Caco-2 (cell line): ENCODE measurements at regions not wholly inside any gene's neighbourhood (a gene's known extent, or its start where the extent isn't known, plus 50 kb on each side); places are given as distances from the start of the nearest gene placed in this dataset.

ENCODE experiments used
- BruUV-seq: library from RNA; stranded (reverse); fragments of 400-500 nt; replicated peaks from 2 replicates; lab custom pipeline; 2021; lab: Mats Ljungman, UMichigan
- CTCF ChIA-PET: fragments of 300-600 bp; sonication (Branson Sonifier 250); formaldehyde crosslinking; loops from one replicate; lab custom pipeline; 2022; ENCODE audit warnings: antibody characterized with exemption; lab: Charles Lee
- POLR2A ChIA-PET: fragments of 300-600 bp; sonication (Branson Sonifier 250); formaldehyde crosslinking; loops from one replicate; lab custom pipeline; 2022; ENCODE audit warnings: antibody characterized with exemption; lab: Charles Lee
- DNase-seq, 2 experiments: peaks; one replicate each; pipeline versions ENCODE4 v3.0.0 to v3.0.0-alpha.2; 2020 to 2022
- H3K27me3 ChIP-seq: replicated peaks from 2 replicates; pipeline ENCODE4 v1.6.0; 2011; ENCODE audit warnings: low read length; ENCODE audit not compliant: control insufficient read depth, insufficient read depth
- H3K36me3 ChIP-seq: 2 replicates; pipeline ENCODE4 v1.5.1; 2011; ENCODE audit warnings: low read length; ENCODE audit not compliant: control insufficient read depth, insufficient read depth
- H3K4me1 ChIP-seq: fragments of 250-450 bp; sonication (Bioruptor Pico); 2 replicates; pipeline ENCODE4 v1.5.1; 2020; ENCODE audit warnings: mild to moderate bottlenecking
- H3K4me3 ChIP-seq: 2 replicates; pipeline ENCODE4 v1.5.1; 2011; ENCODE audit warnings: low read depth, mild to moderate bottlenecking, control low read depth, low read length
- H3K9me3 ChIP-seq: fragments of 250-450 bp; sonication (Bioruptor Pico); 2 replicates; pipeline ENCODE4 v1.5.1; 2020; ENCODE audit warnings: mild to moderate bottlenecking, moderate library complexity
- H3K27ac Mint-ChIP-seq: one replicate; pipeline ENCODE4 v1.8.0; 2022; ENCODE audit warnings: mixed read lengths; ENCODE audit not compliant: unreplicated experiment
- H3K27me3 Mint-ChIP-seq: one replicate; pipeline ENCODE4 v1.8.0; 2022; ENCODE audit warnings: mixed read lengths; ENCODE audit not compliant: insufficient read depth, unreplicated experiment
- H3K36me3 Mint-ChIP-seq: one replicate; pipeline ENCODE4 v1.8.0; 2022; ENCODE audit warnings: mild to moderate bottlenecking, mixed read lengths; ENCODE audit not compliant: insufficient read depth, unreplicated experiment
- H3K4me1 Mint-ChIP-seq: one replicate; pipeline ENCODE4 v1.8.0; 2022; ENCODE audit warnings: low read depth, mixed read lengths; ENCODE audit not compliant: unreplicated experiment
- H3K4me3 Mint-ChIP-seq: one replicate; pipeline ENCODE4 v1.8.0; 2022; ENCODE audit warnings: mild to moderate bottlenecking, moderate library complexity, mixed read lengths; ENCODE audit not compliant: unreplicated experiment
- H3K9me3 Mint-ChIP-seq: one replicate; pipeline ENCODE4 v1.8.0; 2022; ENCODE audit warnings: mixed read lengths; ENCODE audit not compliant: unreplicated experiment
- CTCF ChIP-seq, 2 experiments: fragments of 200-600 bp in 1 of 2; IDR thresholded peaks; 1 replicate in 1 of 2; 2 replicates in 1 of 2; pipeline versions ENCODE4 v1.5.1 to v1.8.0; 2011 to 2022; ENCODE audit warnings: antibody characterized with exemption in 1 of 2, control low read depth in 1 of 2, inconsistent platforms in 1 of 2, low read depth in 1 of 2, low read length in 1 of 2, mild to moderate bottlenecking in 1 of 2, moderate library complexity in 1 of 2; ENCODE audit not compliant: insufficient read depth in 1 of 2, severe bottlenecking in 1 of 2, unreplicated experiment in 1 of 2
- intact Hi-C: fragments of 100-400 bp; cut with micrococcal nuclease; formaldehyde crosslinking; loops from one replicate; pipeline ENCODE4 v1.10.0; 2022; ENCODE audit not compliant: unreplicated experiment

- Histone ChIP-seq H3K4me3 (no peak overlapping the region), H3K36me3 (no peaks in the 10 kb centered on the region), H3K4me1 (peaks cover 17% of the 10 kb centered on the region), H3K9me3 (no peaks in the 10 kb centered on the region), H3K27me3 (no peaks in the 10 kb centered on the region)
- Mint-ChIP-seq H3K4me1 (peaks cover 19% of the 10 kb centered on the region), H3K36me3 (no peaks in the 10 kb centered on the region), H3K27me3 (no peaks in the 10 kb centered on the region), H3K9me3 (no peaks in the 10 kb centered on the region), H3K27ac (peak overlapping the region; percentile 71), H3K4me3 (peak overlapping the region; percentile 22)
- no peak for TF ChIP-seq CTCF (IDR thresholded peaks at IDR 0.05; ENCODE audit: insufficient read depth in 1 of 2, low read depth in 1 of 2, low read length in 1 of 2, severe bottlenecking in 1 of 2, unreplicated experiment in 1 of 2)
- ChIA-PET POLR2A (no interaction called here), CTCF (no interaction called here)
- intact Hi-C loops = no loop called here
- no TSS peak for BruUV-seq
- no peak for DNase-seq
These were observed 381.4 kb upstream of the PROX1 start for GRCh38 chr1:213606252-213606820.

GRCh38 chr1:213613549-213613948 is 374.2 kb upstream of the PROX1 start:
- no peak for DNase-seq
- Histone ChIP-seq H3K36me3 (no peaks in the 10 kb centered on the region), H3K27me3 (no peaks in the 10 kb centered on the region), H3K4me3 (no peak overlapping the region), H3K9me3 (no peaks in the 10 kb centered on the region), H3K4me1 (peaks cover 17% of the 10 kb centered on the region)
- no peak overlapping the region for H3K4me3 Mint-ChIP-seq
- no peaks in the 10 kb centered on the region for H3K27me3 Mint-ChIP-seq
- CTCF ChIA-PET = no interaction called here
- POLR2A ChIA-PET = no interaction called here
- intact Hi-C loops = no loop called here
- peaks cover 3% of the 10 kb centered on the region for H3K9me3 Mint-ChIP-seq
- H3K4me1 Mint-ChIP-seq = peaks cover 12% of the 10 kb centered on the region
- H3K27ac Mint-ChIP-seq = no peak overlapping the region
- no peaks in the 10 kb centered on the region for H3K36me3 Mint-ChIP-seq
- no peak for TF ChIP-seq CTCF (IDR thresholded peaks at IDR 0.05; ENCODE audit: insufficient read depth in 1 of 2, low read depth in 1 of 2, low read length in 1 of 2, severe bottlenecking in 1 of 2, unreplicated experiment in 1 of 2)
- BruUV-seq = no TSS peak

- peaks cover 8% of the 10 kb centered on the region for H3K9me3 Mint-ChIP-seq
- no peak overlapping the region for H3K4me3 Mint-ChIP-seq
- Histone ChIP-seq H3K9me3 (no peaks in the 10 kb centered on the region), H3K36me3 (no peaks in the 10 kb centered on the region), H3K27me3 (no peaks in the 10 kb centered on the region), H3K4me3 (no peak overlapping the region), H3K4me1 (peaks cover 35% of the 10 kb centered on the region)
- ChIA-PET CTCF (no interaction called here), POLR2A (no interaction called here)
- intact Hi-C loops = no loop called here
- BruUV-seq = no TSS peak
- TF ChIP-seq CTCF (IDR thresholded peaks at IDR 0.05; ENCODE audit: insufficient read depth in 1 of 2, low read depth in 1 of 2, low read length in 1 of 2, severe bottlenecking in 1 of 2, unreplicated experiment in 1 of 2) = no peak
- no peak for DNase-seq
- no peaks in the 10 kb centered on the region for H3K36me3 Mint-ChIP-seq
- H3K4me1 Mint-ChIP-seq = peaks cover 27% of the 10 kb centered on the region
- H3K27ac Mint-ChIP-seq = peak overlapping the region; percentile 32
- H3K27me3 Mint-ChIP-seq = no peaks in the 10 kb centered on the region
These were observed 372.4 kb upstream of the PROX1 start for GRCh38 chr1:213615226-213615916.
